ENCODE measurements at regions not wholly inside any gene's neighbourhood (a gene's known extent, or its start where the extent isn't known, plus 50 kb on each side); places are given as distances from the start of the nearest gene placed in this dataset.
"Not testable (repeated sequence)": the region's sequence is repeated elsewhere in the genome, so short reads cannot be mapped to it uniquely, and the experiment has no call there.

GRCh38 chr1:172776071-172776470 lies 117.2 kb downstream of the FASLG start:
- H3K27ac ChIP-seq (ENCODE audit: low read depth, low read length, severe bottlenecking): no peak overlapping the region
- 90 to 95% methylated on average over 2 of the region's 6 CpGs for WGBS, 2 experiments (ENCODE audit: insufficient coverage in 2 of 2)
- no peak overlapping the region for H3K4me3 ChIP-seq (ENCODE audit: extremely low read depth, insufficient read depth, low read length, poor library complexity, severe bottlenecking)
- no peaks in the 10 kb centered on the region for H3K36me3 ChIP-seq (ENCODE audit: control insufficient read depth, insufficient read depth, low read length)
- no peaks in the 10 kb centered on the region for H3K4me1 ChIP-seq (ENCODE audit: control insufficient read depth, insufficient read depth, low read length, poor library complexity, severe bottlenecking)
- H3K9me3 ChIP-seq (ENCODE audit: control insufficient read depth, low read length): no peaks in the 10 kb centered on the region

GRCh38 chr1:172777767-172778166 lies 118.9 kb downstream of the FASLG start:
- no peaks in the 10 kb centered on the region for H3K36me3 ChIP-seq (ENCODE audit: control insufficient read depth, insufficient read depth, low read length)
- 50 to 70% methylated on average over 1 to 2 of the region's 3 CpGs for WGBS, 2 experiments (ENCODE audit: insufficient coverage in 2 of 2)
- peaks cover under 1% of the 10 kb centered on the region for H3K9me3 ChIP-seq (ENCODE audit: control insufficient read depth, low read length)
- no peaks in the 10 kb centered on the region for H3K4me1 ChIP-seq (ENCODE audit: control insufficient read depth, insufficient read depth, low read length, poor library complexity, severe bottlenecking)
- no peak overlapping the region for H3K27ac ChIP-seq (ENCODE audit: low read depth, low read length, severe bottlenecking)
- H3K4me3 ChIP-seq (ENCODE audit: extremely low read depth, insufficient read depth, low read length, poor library complexity, severe bottlenecking): no peak overlapping the region

GRCh38 chr1:172778456-172779455 lies 119.9 kb downstream of the FASLG start:
- peaks cover 4% of the 10 kb centered on the region for H3K9me3 ChIP-seq (ENCODE audit: control insufficient read depth, low read length)
- no peak overlapping the region for H3K4me3 ChIP-seq (ENCODE audit: extremely low read depth, insufficient read depth, low read length, poor library complexity, severe bottlenecking)
- no peak overlapping the region for H3K27ac ChIP-seq (ENCODE audit: low read depth, low read length, severe bottlenecking)
- 95 to 100% methylated on average over 2 to 3 of the region's 7 CpGs for WGBS, 2 experiments (ENCODE audit: insufficient coverage in 2 of 2)
- H3K36me3 ChIP-seq (ENCODE audit: control insufficient read depth, insufficient read depth, low read length): no peaks in the 10 kb centered on the region
- H3K4me1 ChIP-seq (ENCODE audit: control insufficient read depth, insufficient read depth, low read length, poor library complexity, severe bottlenecking): no peaks in the 10 kb centered on the region

- no peak overlapping the region for H3K27ac ChIP-seq (ENCODE audit: low read depth, low read length, severe bottlenecking)
- 71 to 75% methylated on average over 1 of the region's 3 CpGs for WGBS, 2 experiments (ENCODE audit: insufficient coverage in 2 of 2)
- H3K9me3 ChIP-seq (ENCODE audit: control insufficient read depth, low read length): peaks cover 4% of the 10 kb centered on the region
- H3K36me3 ChIP-seq (ENCODE audit: control insufficient read depth, insufficient read depth, low read length): no peaks in the 10 kb centered on the region
- H3K4me3 ChIP-seq (ENCODE audit: extremely low read depth, insufficient read depth, low read length, poor library complexity, severe bottlenecking): no peak overlapping the region
- H3K4me1 ChIP-seq (ENCODE audit: control insufficient read depth, insufficient read depth, low read length, poor library complexity, severe bottlenecking): no peaks in the 10 kb centered on the region
These were observed 120.6 kb downstream of the FASLG start for GRCh38 chr1:172779491-172779890.

- H3K4me1 ChIP-seq (ENCODE audit: control insufficient read depth, insufficient read depth, low read length, poor library complexity, severe bottlenecking): no peaks in the 10 kb centered on the region
- H3K4me3 ChIP-seq (ENCODE audit: extremely low read depth, insufficient read depth, low read length, poor library complexity, severe bottlenecking): no peak overlapping the region
- peaks cover 4% of the 10 kb centered on the region for H3K9me3 ChIP-seq (ENCODE audit: control insufficient read depth, low read length)
- WGBS, 2 experiments (ENCODE audit: insufficient coverage in 2 of 2): 92% methylated on average over 2 of the region's 4 CpGs; no CpG with 5 or more reads in 1 of the 2 experiments
- H3K36me3 ChIP-seq (ENCODE audit: control insufficient read depth, insufficient read depth, low read length): no peaks in the 10 kb centered on the region
- H3K27ac ChIP-seq (ENCODE audit: low read depth, low read length, severe bottlenecking): no peak overlapping the region
These were observed 122.7 kb downstream of the FASLG start for GRCh38 chr1:172781513-172782140.

- no peaks in the 10 kb centered on the region for H3K9me3 ChIP-seq (ENCODE audit: control insufficient read depth, low read length)
- H3K36me3 ChIP-seq (ENCODE audit: control insufficient read depth, insufficient read depth, low read length): no peaks in the 10 kb centered on the region
- no peak overlapping the region for H3K27ac ChIP-seq (ENCODE audit: low read depth, low read length, severe bottlenecking)
- no peaks in the 10 kb centered on the region for H3K4me1 ChIP-seq (ENCODE audit: control insufficient read depth, insufficient read depth, low read length, poor library complexity, severe bottlenecking)
- H3K4me3 ChIP-seq (ENCODE audit: extremely low read depth, insufficient read depth, low read length, poor library complexity, severe bottlenecking): no peak overlapping the region
- 92 to 95% methylated on average over 2 of the region's 2 CpGs for WGBS, 2 experiments (ENCODE audit: insufficient coverage in 2 of 2)
These were observed 130.9 kb downstream of the FASLG start for GRCh38 chr1:172789840-172790239.

- no peaks in the 10 kb centered on the region for H3K36me3 ChIP-seq (ENCODE audit: control insufficient read depth, insufficient read depth, low read length)
- H3K9me3 ChIP-seq (ENCODE audit: control insufficient read depth, low read length): no peaks in the 10 kb centered on the region
- H3K4me1 ChIP-seq (ENCODE audit: control insufficient read depth, insufficient read depth, low read length, poor library complexity, severe bottlenecking): no peaks in the 10 kb centered on the region
- H3K27ac ChIP-seq (ENCODE audit: low read depth, low read length, severe bottlenecking): no peak overlapping the region
- no peak overlapping the region for H3K4me3 ChIP-seq (ENCODE audit: extremely low read depth, insufficient read depth, low read length, poor library complexity, severe bottlenecking)
- WGBS, 2 experiments (ENCODE audit: insufficient coverage in 2 of 2): 80% methylated on average over 1 of the region's 2 CpGs; no CpG with 5 or more reads in 1 of the 2 experiments
These were observed 131.3 kb downstream of the FASLG start for GRCh38 chr1:172790245-172790644.

GRCh38 chr1:172793823-172794222 lies 134.9 kb downstream of the FASLG start:
- no peaks in the 10 kb centered on the region for H3K9me3 ChIP-seq (ENCODE audit: control insufficient read depth, low read length)
- no peak overlapping the region for H3K4me3 ChIP-seq (ENCODE audit: extremely low read depth, insufficient read depth, low read length, poor library complexity, severe bottlenecking)
- no peaks in the 10 kb centered on the region for H3K4me1 ChIP-seq (ENCODE audit: control insufficient read depth, insufficient read depth, low read length, poor library complexity, severe bottlenecking)
- H3K36me3 ChIP-seq (ENCODE audit: control insufficient read depth, insufficient read depth, low read length): no peaks in the 10 kb centered on the region
- H3K27ac ChIP-seq (ENCODE audit: low read depth, low read length, severe bottlenecking): no peak overlapping the region
- WGBS, 2 experiments (ENCODE audit: insufficient coverage in 2 of 2): no CpG with 5 or more reads among the region's 3 CpGs

- Histone ChIP-seq H3K9me3 (ENCODE audit: control insufficient read depth, low read length) (no peaks in the 10 kb centered on the region), H3K4me1 (ENCODE audit: control insufficient read depth, insufficient read depth, low read length, poor library complexity, severe bottlenecking) (no peaks in the 10 kb centered on the region), H3K4me3 (ENCODE audit: extremely low read depth, insufficient read depth, low read length, poor library complexity, severe bottlenecking) (no peak overlapping the region), H3K27ac (ENCODE audit: low read depth, low read length, severe bottlenecking) (no peak overlapping the region), H3K36me3 (ENCODE audit: control insufficient read depth, insufficient read depth, low read length) (no peaks in the 10 kb centered on the region)
- WGBS, 2 experiments (ENCODE audit: insufficient coverage in 2 of 2): 90% methylated on average over 3 of the region's 4 CpGs; no CpG with 5 or more reads in 1 of the 2 experiments
These were observed 136.8 kb downstream of the FASLG start for GRCh38 chr1:172795741-172796140.

GRCh38 chr1:172799804-172800203 lies 140.9 kb downstream of the FASLG start:
- not testable (repeated sequence) for H3K4me3 ChIP-seq (ENCODE audit: extremely low read depth, insufficient read depth, low read length, poor library complexity, severe bottlenecking); H3K4me1 ChIP-seq (ENCODE audit: control insufficient read depth, insufficient read depth, low read length, poor library complexity, severe bottlenecking); H3K27ac ChIP-seq (ENCODE audit: low read depth, low read length, severe bottlenecking); H3K36me3 ChIP-seq (ENCODE audit: control insufficient read depth, insufficient read depth, low read length); H3K9me3 ChIP-seq (ENCODE audit: control insufficient read depth, low read length)
- WGBS, 2 experiments (ENCODE audit: insufficient coverage in 2 of 2): 95 to 96% methylated on average over 8 to 9 of the region's 9 CpGs

Measured in mesodermal cell (in vitro differentiated cells).